Heart left ventricle (tissue), 16 donors: ENCODE measurements at regions not wholly inside any gene's neighbourhood (a gene's known extent, or its start where the extent isn't known, plus 50 kb on each side); places are given as distances from the start of the nearest gene placed in this dataset.
"Not testable (repeated sequence)": the region's sequence is repeated elsewhere in the genome, so short reads cannot be mapped to it uniquely, and the experiment has no call there.

Experiments used
- ATAC-seq, 4 donors: fragments of 200-7000 bp; cut with Tn5 transposase; one replicate each; pipeline ENCODE4 v1.9.1; 2020 to 2022; ENCODE audit warnings: moderate library complexity in 4 of 4, mild to moderate bottlenecking in 3 of 4, moderate number of reproducible peaks in 1 of 4
- DNase-seq, 5 donors: peaks; one replicate each; pipeline ENCODE4 v3.0.0-alpha.2; 2020
- H3K27ac ChIP-seq, 12 donors: fragments of 200-600 bp; sonication (generic) in 4 of 12; one replicate each; pipeline versions ENCODE4 v1.5.0 to v1.8.0; 2016 to 2022; ENCODE audit warnings: mild to moderate bottlenecking in 2 of 12
- H3K27me3 ChIP-seq, 9 donors: fragments of 200-600 bp; sonication (generic) in 2 of 9; one replicate each; pipeline versions ENCODE4 v1.5.1 to v1.8.0; 2016 to 2022; ENCODE audit warnings: mild to moderate bottlenecking in 3 of 9
- H3K36me3 ChIP-seq, 9 donors: fragments of 200-600 bp; sonication (generic) in 2 of 9; one replicate each; pipeline versions ENCODE4 v1.5.0 to v1.8.0; 2018 to 2022; ENCODE audit warnings: mild to moderate bottlenecking in 2 of 9
- H3K4me1 ChIP-seq, 12 donors: fragments of 200-600 bp; sonication (generic) in 4 of 12; one replicate each; pipeline versions ENCODE4 v1.5.0 to v1.8.0; 2016 to 2022; ENCODE audit warnings: mild to moderate bottlenecking in 3 of 12
- H3K4me3 ChIP-seq, 12 donors: fragments of 200-600 bp; sonication (generic) in 4 of 12; one replicate each; pipeline versions ENCODE4 v1.5.0 to v1.8.0; 2017 to 2022; ENCODE audit warnings: mild to moderate bottlenecking in 9 of 12, moderate library complexity in 4 of 12
- H3K9me3 ChIP-seq, 12 donors: fragments of 200-600 bp; sonication (generic) in 4 of 12; one replicate each; pipeline versions ENCODE4 v1.5.0 to v1.8.0; 2016 to 2022; ENCODE audit warnings: mild to moderate bottlenecking in 1 of 12
- POLR2A ChIP-seq, 2 donors: fragments of 450-650 bp; IDR thresholded peaks; one replicate each; pipeline ENCODE4 v1.6.1; 2017; ENCODE audit warnings: antibody characterized with exemption in 2 of 2, mild to moderate bottlenecking in 2 of 2, moderate library complexity in 2 of 2
- WGBS, 4 donors: extraction: QIAGEN DNeasy Blood & Tissue Kit in 2 of 4; methylation state at CpG; one replicate each; pipeline versions ENCODE4 v1.1.5 to v1.1.7; 2013 to 2018; 5-methylcytosine and 5-hydroxymethylcytosine counted together
- intact Hi-C, 10 donors: fragments of 100-400 bp; cut with DNase I; formaldehyde crosslinking; loops; one replicate each; pipeline versions ENCODE4 v1.11.1 to v1.14.2; 2022
- TF ChIP-seq, protein P1 (sequence below), 12 donors: fragments of 200-600 bp; sonication (generic) in 4 of 12; IDR thresholded peaks; one replicate each; pipeline versions ENCODE4 v1.5.0 to v1.8.0; 2018 to 2022; ENCODE audit warnings: antibody characterized with exemption in 12 of 12, mild to moderate bottlenecking in 5 of 12
- donor health status: ischemic (EF 13 %, LVEDD 7.1; RV severe dilation, severe dysfunction).
- donor health status: healthy with polysubstance abuse.
- donor health status: DM: no; HTN: yes; CAD: no.
- donor health status: DM: no; HTN: no; CAD: no.
- donor health status: ischemic (EF 25% LVEDD 6.9; RV normal size, moderate dysfunction).
- donor health status: ischemic (EF 25% LVEDD 5.7; RV mildly dilated, moderate dysfunction).
- donor health status: healthy.
- donor health status: DM: yes; HTN: yes; CAD: no.
- donor health status: ischemic (EF 35%, LVEDD 5.7; RV mildly dilated, moderate dysfunction).
- donor health status: nonischemic (EF 11% LVEDD 7.7; RV severe dilation, severe dysfunction).
- donor health status: DM: yes; HTN: yes; CAD: no.
- donor health status: PGD.
- donor health status: ischemic (EF 29% LVEDD 5.4; RV normal size, mild dysfunction).
- donor health status: nonischemic (EF 23%, LVEDD 6.1; RV moderate dilation, normal function).

GRCh38 chr5:51691538-51692079, 308.4 kb downstream of the ISL1 start:
- H3K27me3 ChIP-seq: no peaks in the 10 kb centered on the region
- H3K4me1 ChIP-seq: no peaks in the 10 kb centered on the region
- H3K4me3 ChIP-seq: no peak overlapping the region
- H3K36me3 ChIP-seq: no peaks in the 10 kb centered on the region
- intact Hi-C loops: no loop called here
- DNase-seq: no peak
- TF ChIP-seq, protein P1, sequence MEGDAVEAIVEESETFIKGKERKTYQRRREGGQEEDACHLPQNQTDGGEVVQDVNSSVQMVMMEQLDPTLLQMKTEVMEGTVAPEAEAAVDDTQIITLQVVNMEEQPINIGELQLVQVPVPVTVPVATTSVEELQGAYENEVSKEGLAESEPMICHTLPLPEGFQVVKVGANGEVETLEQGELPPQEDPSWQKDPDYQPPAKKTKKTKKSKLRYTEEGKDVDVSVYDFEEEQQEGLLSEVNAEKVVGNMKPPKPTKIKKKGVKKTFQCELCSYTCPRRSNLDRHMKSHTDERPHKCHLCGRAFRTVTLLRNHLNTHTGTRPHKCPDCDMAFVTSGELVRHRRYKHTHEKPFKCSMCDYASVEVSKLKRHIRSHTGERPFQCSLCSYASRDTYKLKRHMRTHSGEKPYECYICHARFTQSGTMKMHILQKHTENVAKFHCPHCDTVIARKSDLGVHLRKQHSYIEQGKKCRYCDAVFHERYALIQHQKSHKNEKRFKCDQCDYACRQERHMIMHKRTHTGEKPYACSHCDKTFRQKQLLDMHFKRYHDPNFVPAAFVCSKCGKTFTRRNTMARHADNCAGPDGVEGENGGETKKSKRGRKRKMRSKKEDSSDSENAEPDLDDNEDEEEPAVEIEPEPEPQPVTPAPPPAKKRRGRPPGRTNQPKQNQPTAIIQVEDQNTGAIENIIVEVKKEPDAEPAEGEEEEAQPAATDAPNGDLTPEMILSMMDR (IDR thresholded peaks at IDR 0.05): no peak
- TF ChIP-seq POLR2A (IDR thresholded peaks at IDR 0.05): no peak
- ATAC-seq: no peak
- no peak overlapping the region for H3K27ac ChIP-seq
- WGBS, 4 donors: 74 to 83% (median 82%) methylated on average over 4 of the region's 4 CpGs
- peaks cover 0 to 25% (median 3%) of the 10 kb centered on the region in 12 donors for H3K9me3 ChIP-seq

DNA sequence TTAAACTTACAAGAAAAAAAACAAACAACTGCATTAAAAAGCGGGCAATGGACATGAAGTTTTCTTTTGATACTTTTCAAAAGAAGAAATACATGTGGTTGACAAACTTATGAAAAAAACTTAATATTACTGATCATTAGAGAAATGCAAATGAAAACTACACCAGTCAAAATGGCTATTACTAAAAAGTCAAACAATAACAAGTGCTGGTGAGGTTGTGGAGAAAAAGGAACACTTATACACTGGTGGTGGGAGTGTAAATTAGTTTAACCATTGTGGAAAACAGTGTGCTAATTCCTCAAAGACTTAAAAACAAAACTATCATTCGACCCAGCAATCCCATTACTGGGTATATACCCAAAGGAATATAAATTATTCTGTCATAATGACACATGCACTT, 311.6 kb downstream of the ISL1 start:
- Histone ChIP-seq H3K4me1 (no peaks in the 10 kb centered on the region), H3K36me3 (no peaks in the 10 kb centered on the region), H3K9me3 (peaks cover 0 to 25% (median 3%) of the 10 kb centered on the region in 12 donors), H3K27me3 (no peaks in the 10 kb centered on the region), H3K27ac (no peak overlapping the region), H3K4me3 (no peak overlapping the region)
- 54 to 65% (median 63%) methylated on average over 2 of the region's 2 CpGs for WGBS, 4 donors
- no peak for DNase-seq
- intact Hi-C loops: no loop called here
- ATAC-seq: no peak
- TF ChIP-seq, protein P1 (IDR thresholded peaks at IDR 0.05): no peak
- TF ChIP-seq POLR2A (IDR thresholded peaks at IDR 0.05): no peak

GRCh38 chr5:51696122-51696521, 312.9 kb downstream of the ISL1 start:
- Histone ChIP-seq H3K4me3 (no peak overlapping the region), H3K9me3 (peaks cover 0 to 25% (median 4%) of the 10 kb centered on the region in 12 donors), H3K27me3 (no peaks in the 10 kb centered on the region), H3K4me1 (no peaks in the 10 kb centered on the region), H3K27ac (no peak overlapping the region), H3K36me3 (no peaks in the 10 kb centered on the region)
- ATAC-seq: no peak
- DNase-seq: no peak
- WGBS, 4 donors: 69 to 84% (median 75%) methylated on average over 3 of the region's 3 CpGs
- no peak for TF ChIP-seq POLR2A (IDR thresholded peaks at IDR 0.05)
- TF ChIP-seq, protein P1 (IDR thresholded peaks at IDR 0.05): no peak
- intact Hi-C loops: no loop called here

- WGBS, 4 donors: 86 to 93% (median 88%) methylated on average over 3 of the region's 3 CpGs
- ATAC-seq, intact Hi-C loops: not testable (repeated sequence)
Observed at GRCh38 chr5:51702046-51702445, 318.8 kb downstream of the ISL1 start.

GRCh38 chr5:51712201-51712600, 329.0 kb downstream of the ISL1 start:
- no peak overlapping the region for H3K4me3 ChIP-seq
- H3K4me1 ChIP-seq: no peaks in the 10 kb centered on the region
- no peak overlapping the region for H3K27ac ChIP-seq
- ATAC-seq: no peak
- 76 to 80% (median 79%) methylated on average over 5 of the region's 5 CpGs for WGBS, 4 donors
- intact Hi-C loops: no loop called here
- H3K9me3 ChIP-seq: peaks cover 0 to 5% (median 0%) of the 10 kb centered on the region in 12 donors
- TF ChIP-seq, protein P1 (IDR thresholded peaks at IDR 0.05): no peak
- TF ChIP-seq POLR2A (IDR thresholded peaks at IDR 0.05): no peak
- DNase-seq: no peak
- H3K27me3 ChIP-seq: no peaks in the 10 kb centered on the region
- H3K36me3 ChIP-seq: no peaks in the 10 kb centered on the region

More at GRCh38 chr5:51702046-51702445, 318.8 kb downstream of the ISL1 start:
- H3K9me3 ChIP-seq: peaks cover 0 to 14% (median 1%) of the 10 kb centered on the region in 12 donors
- not testable (repeated sequence) for H3K4me1 ChIP-seq, H3K4me3 ChIP-seq, DNase-seq, H3K36me3 ChIP-seq, H3K27ac ChIP-seq, H3K27me3 ChIP-seq

GRCh38 chr5:51715445-51715844, 332.2 kb downstream of the ISL1 start:
- intact Hi-C loops, H3K36me3 ChIP-seq, H3K27me3 ChIP-seq, H3K4me1 ChIP-seq, DNase-seq, H3K27ac ChIP-seq, H3K4me3 ChIP-seq, ATAC-seq, H3K9me3 ChIP-seq: not testable (repeated sequence)
- WGBS, 4 donors: 90 to 100% (median 91%) methylated on average over 2 of the region's 2 CpGs
